HepG2 (cell line): ENCODE measurements at regions not wholly inside any gene's neighbourhood (a gene's known extent, or its start where the extent isn't known, plus 50 kb on each side); places are given as distances from the start of the nearest gene placed in this dataset.
A peak's percentile ranks its signal among the peaks of the same experiment; 100 is the strongest.

ENCODE experiments used
- CHCHD3 ChIP-seq: sonication (generic); formaldehyde crosslinking; IDR thresholded peaks from 2 replicates; pipeline ENCODE4 v1.8.0; 2022; ENCODE audit warnings: mild to moderate bottlenecking, missing genetic modification reagents, moderate library complexity
- GMEB1 ChIP-seq: sonication (generic); formaldehyde crosslinking; IDR thresholded peaks from 2 replicates; pipeline ENCODE4 v1.5.1; 2020; ENCODE audit warnings: missing genetic modification reagents, mild to moderate bottlenecking, borderline replicate concordance
- GPN1 ChIP-seq: sonication (generic); formaldehyde crosslinking; IDR thresholded peaks from 2 replicates; pipeline ENCODE4 v1.5.1; 2020; ENCODE audit warnings: missing genetic modification reagents, borderline replicate concordance
- IRF2 ChIP-seq: IDR thresholded peaks from 2 replicates; pipeline ENCODE4 v1.6.1; 2018; ENCODE audit warnings: missing genetic modification reagents, missing compliant biosample characterization
- KAT2B ChIP-seq: fragments of 150-350 bp; IDR thresholded peaks from 2 replicates; pipeline ENCODE4 v1.6.1; 2014; ENCODE audit warnings: low read depth, low read length, borderline replicate concordance
- MLX ChIP-seq: IDR thresholded peaks from 2 replicates; pipeline ENCODE4 v1.6.1; 2016
- PITX1 ChIP-seq: sonication (generic); formaldehyde crosslinking; IDR thresholded peaks from 2 replicates; pipeline ENCODE4 v1.5.1; 2020; ENCODE audit warnings: mild to moderate bottlenecking, missing genetic modification reagents
- RFXANK ChIP-seq: IDR thresholded peaks from 2 replicates; pipeline ENCODE4 v1.6.1; 2016
- SRSF4 ChIP-seq: fragments of 200-400 bp; formaldehyde crosslinking; IDR thresholded peaks from one replicate; pipeline ENCODE4 v1.6.1; 2018; ENCODE audit warnings: mild to moderate bottlenecking, low read depth, low read length, moderate library complexity; ENCODE audit not compliant: poor library complexity, severe bottlenecking
- STAT6 ChIP-seq: sonication (generic); formaldehyde crosslinking; IDR thresholded peaks from 2 replicates; pipeline ENCODE4 v1.4.0; 2020; ENCODE audit warnings: missing genetic modification reagents, mild to moderate bottlenecking, borderline replicate concordance
- THAP11 ChIP-seq: IDR thresholded peaks from 2 replicates; pipeline ENCODE4 v1.6.1; 2016; ENCODE audit warnings: missing biosample characterization, missing genetic modification reagents
- ZC3H4 ChIP-seq: sonication (generic); formaldehyde crosslinking; IDR thresholded peaks from 2 replicates; pipeline ENCODE4 v1.4.0; 2020; ENCODE audit warnings: missing genetic modification reagents, borderline replicate concordance
- ZNF333 ChIP-seq: sonication (generic); formaldehyde crosslinking; IDR thresholded peaks from 2 replicates; pipeline ENCODE4 v1.4.0; 2020; ENCODE audit warnings: mild to moderate bottlenecking, missing genetic modification reagents, borderline replicate concordance
- ZNF549 ChIP-seq: sonication (generic); formaldehyde crosslinking; IDR thresholded peaks from 2 replicates; pipeline ENCODE4 v1.5.0; 2020; ENCODE audit warnings: missing genetic modification reagents
- TF ChIP-seq, protein P1 (sequence below): sonication (generic); formaldehyde crosslinking; IDR thresholded peaks from 2 replicates; pipeline ENCODE4 v1.4.0; 2020; ENCODE audit warnings: mild to moderate bottlenecking, low read depth, missing genetic modification reagents
- TF ChIP-seq, protein P2 (sequence below): sonication (generic); formaldehyde crosslinking; IDR thresholded peaks from 2 replicates; pipeline ENCODE4 v1.5.1; 2020; ENCODE audit warnings: mild to moderate bottlenecking, missing genetic modification reagents, borderline replicate concordance

DNA sequence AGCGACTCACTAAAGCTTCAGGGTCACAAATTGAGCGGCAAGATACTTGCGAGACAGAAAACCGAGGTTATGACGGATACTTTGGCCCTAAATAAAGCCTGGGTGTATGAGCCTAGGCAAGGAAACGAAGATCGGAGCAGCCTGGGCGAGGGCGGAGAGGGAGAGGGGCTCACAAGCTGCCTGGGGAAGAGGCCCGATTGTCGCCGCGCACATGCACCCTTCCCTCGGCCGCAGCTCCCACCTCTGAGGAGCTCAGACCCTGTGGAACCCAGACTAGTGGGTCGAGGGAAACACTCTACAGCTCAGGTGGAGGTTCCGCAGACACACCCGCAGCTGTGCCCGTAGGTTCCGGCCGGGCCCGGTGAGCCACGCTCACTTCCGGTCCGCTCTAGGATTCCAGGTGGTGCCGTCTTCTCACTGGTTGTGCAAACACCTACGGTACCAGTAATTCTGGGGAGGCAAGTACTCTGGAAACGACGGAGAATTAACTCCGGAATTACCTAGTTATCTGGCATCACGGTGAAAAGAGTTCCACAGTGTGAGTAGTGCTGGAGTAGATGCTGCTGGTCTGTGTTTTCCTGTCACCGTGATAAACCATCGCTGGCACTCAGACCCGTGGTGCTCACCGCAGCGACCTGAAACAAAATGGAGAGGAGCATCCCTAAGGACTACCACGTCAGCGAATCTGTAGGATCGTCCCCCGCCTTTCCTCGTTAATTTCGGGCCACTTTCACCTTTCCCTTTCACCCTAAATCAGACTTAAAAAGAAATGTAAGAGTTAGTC, 61.5 kb downstream of the GPX5 start (continued):
- TF ChIP-seq CHCHD3 (CRISPR knock-in tag) (0 out of 2 replicates have a peak, but pooled peaks have one; percentile 24), GMEB1 (CRISPR knock-in tag) (peak; percentile 84), IRF2 (CRISPR knock-in tag) (peak; percentile 95), SRSF4 (no peak), GPN1 (CRISPR knock-in tag) (no peak), MLX (CRISPR knock-in tag) (no peak), ZNF333 (CRISPR knock-in tag) (no peak; the same call in 1 of the 2 replicates), ZC3H4 (CRISPR knock-in tag) (no peak), KAT2B (no peak), RFXANK (CRISPR knock-in tag) (peak; percentile 70; the same call in 1 of the 2 replicates), ZNF549 (no peak), STAT6 (CRISPR knock-in tag) (peak; percentile 30; the same call in 1 of the 2 replicates), THAP11 (peak; percentile 93), PITX1 (CRISPR knock-in tag) (peak; percentile 72; the same call in 1 of the 2 replicates)
- TF ChIP-seq, protein P1, sequence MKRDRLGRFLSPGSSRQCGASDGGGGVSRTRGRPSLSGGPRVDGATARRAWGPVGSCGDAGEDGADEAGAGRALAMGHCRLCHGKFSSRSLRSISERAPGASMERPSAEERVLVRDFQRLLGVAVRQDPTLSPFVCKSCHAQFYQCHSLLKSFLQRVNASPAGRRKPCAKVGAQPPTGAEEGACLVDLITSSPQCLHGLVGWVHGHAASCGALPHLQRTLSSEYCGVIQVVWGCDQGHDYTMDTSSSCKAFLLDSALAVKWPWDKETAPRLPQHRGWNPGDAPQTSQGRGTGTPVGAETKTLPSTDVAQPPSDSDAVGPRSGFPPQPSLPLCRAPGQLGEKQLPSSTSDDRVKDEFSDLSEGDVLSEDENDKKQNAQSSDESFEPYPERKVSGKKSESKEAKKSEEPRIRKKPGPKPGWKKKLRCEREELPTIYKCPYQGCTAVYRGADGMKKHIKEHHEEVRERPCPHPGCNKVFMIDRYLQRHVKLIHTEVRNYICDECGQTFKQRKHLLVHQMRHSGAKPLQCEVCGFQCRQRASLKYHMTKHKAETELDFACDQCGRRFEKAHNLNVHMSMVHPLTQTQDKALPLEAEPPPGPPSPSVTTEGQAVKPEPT (CRISPR knock-in tag) = no peak
- TF ChIP-seq, protein P2, sequence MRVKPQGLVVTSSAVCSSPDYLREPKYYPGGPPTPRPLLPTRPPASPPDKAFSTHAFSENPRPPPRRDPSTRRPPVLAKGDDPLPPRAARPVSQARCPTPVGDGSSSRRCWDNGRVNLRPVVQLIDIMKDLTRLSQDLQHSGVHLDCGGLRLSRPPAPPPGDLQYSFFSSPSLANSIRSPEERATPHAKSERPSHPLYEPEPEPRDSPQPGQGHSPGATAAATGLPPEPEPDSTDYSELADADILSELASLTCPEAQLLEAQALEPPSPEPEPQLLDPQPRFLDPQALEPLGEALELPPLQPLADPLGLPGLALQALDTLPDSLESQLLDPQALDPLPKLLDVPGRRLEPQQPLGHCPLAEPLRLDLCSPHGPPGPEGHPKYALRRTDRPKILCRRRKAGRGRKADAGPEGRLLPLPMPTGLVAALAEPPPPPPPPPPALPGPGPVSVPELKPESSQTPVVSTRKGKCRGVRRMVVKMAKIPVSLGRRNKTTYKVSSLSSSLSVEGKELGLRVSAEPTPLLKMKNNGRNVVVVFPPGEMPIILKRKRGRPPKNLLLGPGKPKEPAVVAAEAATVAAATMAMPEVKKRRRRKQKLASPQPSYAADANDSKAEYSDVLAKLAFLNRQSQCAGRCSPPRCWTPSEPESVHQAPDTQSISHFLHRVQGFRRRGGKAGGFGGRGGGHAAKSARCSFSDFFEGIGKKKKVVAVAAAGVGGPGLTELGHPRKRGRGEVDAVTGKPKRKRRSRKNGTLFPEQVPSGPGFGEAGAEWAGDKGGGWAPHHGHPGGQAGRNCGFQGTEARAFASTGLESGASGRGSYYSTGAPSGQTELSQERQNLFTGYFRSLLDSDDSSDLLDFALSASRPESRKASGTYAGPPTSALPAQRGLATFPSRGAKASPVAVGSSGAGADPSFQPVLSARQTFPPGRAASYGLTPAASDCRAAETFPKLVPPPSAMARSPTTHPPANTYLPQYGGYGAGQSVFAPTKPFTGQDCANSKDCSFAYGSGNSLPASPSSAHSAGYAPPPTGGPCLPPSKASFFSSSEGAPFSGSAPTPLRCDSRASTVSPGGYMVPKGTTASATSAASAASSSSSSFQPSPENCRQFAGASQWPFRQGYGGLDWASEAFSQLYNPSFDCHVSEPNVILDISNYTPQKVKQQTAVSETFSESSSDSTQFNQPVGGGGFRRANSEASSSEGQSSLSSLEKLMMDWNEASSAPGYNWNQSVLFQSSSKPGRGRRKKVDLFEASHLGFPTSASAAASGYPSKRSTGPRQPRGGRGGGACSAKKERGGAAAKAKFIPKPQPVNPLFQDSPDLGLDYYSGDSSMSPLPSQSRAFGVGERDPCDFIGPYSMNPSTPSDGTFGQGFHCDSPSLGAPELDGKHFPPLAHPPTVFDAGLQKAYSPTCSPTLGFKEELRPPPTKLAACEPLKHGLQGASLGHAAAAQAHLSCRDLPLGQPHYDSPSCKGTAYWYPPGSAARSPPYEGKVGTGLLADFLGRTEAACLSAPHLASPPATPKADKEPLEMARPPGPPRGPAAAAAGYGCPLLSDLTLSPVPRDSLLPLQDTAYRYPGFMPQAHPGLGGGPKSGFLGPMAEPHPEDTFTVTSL (CRISPR knock-in tag) = no peak; the same call in 1 of the 2 replicates
